ENCODE measurements at regions not wholly inside any gene's neighbourhood (a gene's known extent, or its start where the extent isn't known, plus 50 kb on each side); places are given as distances from the start of the nearest gene placed in this dataset.

- TF ChIP-seq CTCF (IDR thresholded peaks at IDR 0.05) = no peak
- no peak for TF ChIP-seq POLR2A (IDR thresholded peaks at IDR 0.05; ENCODE audit: low read depth)
- no peak for TF ChIP-seq POLR2AphosphoS5 (IDR thresholded peaks at IDR 0.05)
These were observed 1496.5 kb upstream of the GOT2 start for GRCh38 chr16:60230666-60231065.
